GM19372 (cell line): ENCODE measurements at regions not wholly inside any gene's neighbourhood (a gene's known extent, or its start where the extent isn't known, plus 50 kb on each side); places are given as distances from the start of the nearest gene placed in this dataset.
"Not testable (repeated sequence)": the region's sequence is repeated elsewhere in the genome, so short reads cannot be mapped to it uniquely, and the experiment has no call there.

ENCODE experiments used
- ATAC-seq: cut with Tn5 transposase; IDR thresholded peaks from one replicate; pipeline ENCODE4 v1.9.1; 2021; ENCODE audit warnings: mild to moderate bottlenecking, low read depth, moderate library complexity; ENCODE audit not compliant: unreplicated experiment

DNA sequence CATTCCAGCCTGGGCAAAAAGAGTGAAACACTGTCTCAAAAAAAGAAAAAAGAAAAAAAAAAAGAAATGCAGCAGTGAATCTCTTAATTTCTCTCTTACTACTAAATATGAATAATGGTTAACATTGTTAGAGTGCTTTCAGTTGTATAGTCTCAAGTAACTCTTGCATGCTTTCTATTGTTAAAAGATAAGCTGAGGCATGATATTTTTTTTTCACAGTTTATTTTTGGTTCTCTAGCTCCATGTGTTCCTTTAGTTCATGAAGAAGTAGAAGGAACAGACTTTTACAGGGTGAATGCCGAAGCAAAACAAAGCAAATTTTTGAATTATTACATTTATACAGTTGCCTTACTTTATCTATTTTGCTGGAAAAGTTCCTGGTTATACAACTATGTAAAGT lies 1180.9 kb downstream of the OTOL1 start:
- ATAC-seq, result no peak

DNA sequence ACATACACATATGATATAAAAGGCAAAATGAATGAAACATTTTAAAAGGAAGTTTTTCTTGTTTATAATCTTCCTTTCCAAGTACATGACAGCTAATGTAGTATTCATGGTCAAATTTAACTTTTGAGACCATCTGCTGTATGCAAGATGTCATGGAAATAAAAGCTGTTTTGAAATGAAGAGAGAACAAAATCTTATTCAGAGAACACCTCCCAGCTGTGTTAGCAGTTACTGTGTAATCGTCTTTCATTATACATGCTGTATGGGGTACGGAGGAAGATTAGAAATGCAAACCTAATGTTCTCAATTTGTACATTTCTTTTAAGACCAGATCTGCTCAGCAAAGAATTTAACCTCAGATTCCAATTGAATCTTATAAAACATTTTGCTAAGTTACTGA lies 1182.3 kb downstream of the OTOL1 start:
- ATAC-seq, result no peak

DNA sequence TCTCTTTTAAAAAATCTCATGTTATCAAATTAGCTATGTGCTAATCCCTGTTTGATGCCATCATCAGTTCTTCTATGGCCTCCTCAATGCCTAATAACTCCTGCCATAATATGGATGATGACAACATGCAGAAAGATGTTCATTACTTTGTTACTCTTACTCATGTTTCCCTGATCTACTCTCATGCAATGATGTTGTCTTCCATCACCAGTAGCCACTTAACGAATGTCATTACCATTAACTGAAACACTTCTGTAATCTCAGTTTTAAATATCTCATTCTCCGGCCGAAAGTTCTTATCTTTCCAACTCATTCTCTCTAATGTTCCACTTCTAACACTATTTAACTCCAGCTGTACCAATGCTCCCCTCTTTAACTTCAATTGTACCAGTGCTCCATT lies 1187.7 kb downstream of the OTOL1 start:
- ATAC-seq, result no peak

GRCh38 chr3:162699291-162699690 lies 1202.7 kb downstream of the OTOL1 start:
- ATAC-seq, result no peak

DNA sequence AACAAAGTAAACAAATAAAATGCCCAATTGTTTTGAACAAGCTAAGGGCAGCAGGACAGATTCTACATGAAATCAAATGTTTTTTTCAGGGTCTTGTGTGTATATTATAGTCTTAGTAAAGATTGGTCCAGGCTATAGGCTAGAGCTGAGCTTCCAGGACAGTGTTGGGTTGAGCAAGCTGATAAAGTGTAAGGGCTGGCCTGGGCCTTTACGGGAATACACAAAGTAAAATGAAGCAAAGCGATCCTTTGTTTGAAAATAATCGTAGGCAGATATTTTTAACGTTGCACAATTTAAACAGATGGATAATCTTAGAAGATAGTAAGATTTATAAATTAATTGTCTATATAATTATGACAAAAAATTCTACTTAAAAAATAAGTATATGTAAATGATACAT lies 1204.6 kb downstream of the OTOL1 start:
- no peak for ATAC-seq

DNA sequence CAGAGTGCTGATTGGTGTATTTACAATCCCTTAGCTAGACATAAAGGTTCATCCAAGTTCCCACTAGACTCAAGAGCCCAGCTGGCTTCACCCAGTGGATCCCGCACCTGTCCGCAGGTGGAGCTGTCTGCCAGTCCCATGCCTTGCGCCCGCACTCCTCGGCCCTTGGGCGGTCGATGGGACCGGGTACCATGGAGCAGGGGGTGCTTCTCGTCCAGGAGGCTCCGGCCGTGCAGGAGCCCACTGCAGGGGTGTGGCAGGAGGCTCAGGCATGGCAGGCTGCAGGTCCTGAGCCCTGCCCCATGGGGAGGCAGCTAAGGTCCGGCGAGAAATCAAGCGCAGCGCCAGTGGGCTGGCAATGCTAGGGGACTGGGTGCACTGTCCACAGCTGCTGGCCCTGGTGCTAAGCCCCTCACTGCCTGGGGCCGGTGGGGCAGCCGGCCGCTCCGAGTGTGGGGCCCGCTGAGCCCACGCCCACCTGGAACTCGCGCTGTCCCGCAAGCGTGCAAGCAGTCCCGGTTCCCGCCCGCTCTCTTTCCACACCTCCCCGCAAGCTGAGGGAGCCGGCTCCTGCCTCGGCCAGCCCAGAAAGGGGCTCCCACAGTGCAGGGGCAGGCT lies 1206.3 kb downstream of the OTOL1 start:
- ATAC-seq, result no peak

DNA sequence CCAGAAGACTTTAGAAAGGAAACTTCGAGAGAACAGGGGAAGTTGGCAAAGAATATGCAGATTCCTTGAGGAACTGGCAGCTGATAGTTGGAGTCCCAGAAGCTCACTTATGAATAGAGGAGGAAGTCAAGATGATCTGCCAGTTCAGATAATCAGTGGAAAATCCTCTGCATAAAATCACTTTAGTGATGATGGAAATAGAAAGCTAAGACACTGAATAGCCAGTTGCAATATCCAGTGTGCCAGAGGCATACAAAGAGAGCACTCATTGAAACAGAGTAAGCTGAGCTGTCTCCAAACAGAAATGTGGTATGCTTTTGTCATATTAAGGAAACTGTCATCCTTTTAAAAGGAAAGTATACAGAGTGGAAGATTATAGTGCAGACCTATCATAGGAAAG lies 1207.6 kb downstream of the OTOL1 start:
- no peak for ATAC-seq

DNA sequence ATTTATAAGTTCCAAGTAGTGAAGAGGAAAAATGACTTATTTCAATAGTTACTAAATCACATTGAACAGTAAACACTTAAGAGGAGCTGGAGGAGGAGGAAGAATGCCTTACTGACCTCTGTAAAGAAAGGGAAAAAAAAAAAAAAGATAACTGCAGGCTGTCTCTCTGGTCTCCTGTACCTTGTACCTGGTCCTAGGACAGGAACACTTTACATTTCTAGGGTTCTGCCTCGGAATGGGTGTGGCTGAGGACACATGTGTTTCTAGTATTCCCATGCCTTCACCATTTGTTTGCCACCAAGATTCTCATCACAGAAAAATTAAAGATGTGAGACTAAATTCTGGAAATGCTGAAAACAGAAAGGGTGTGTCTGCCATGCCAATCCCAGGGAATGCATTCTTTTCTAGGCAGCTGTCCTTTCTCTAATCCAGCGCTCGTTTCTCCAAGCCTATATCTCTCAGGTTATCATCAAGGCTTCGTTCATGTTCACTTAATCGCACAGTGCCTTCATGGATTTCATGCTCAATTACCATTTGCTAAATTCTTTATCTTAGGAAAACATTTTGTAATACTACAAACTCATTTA lies 1208.3 kb downstream of the OTOL1 start:
- no peak for ATAC-seq

DNA sequence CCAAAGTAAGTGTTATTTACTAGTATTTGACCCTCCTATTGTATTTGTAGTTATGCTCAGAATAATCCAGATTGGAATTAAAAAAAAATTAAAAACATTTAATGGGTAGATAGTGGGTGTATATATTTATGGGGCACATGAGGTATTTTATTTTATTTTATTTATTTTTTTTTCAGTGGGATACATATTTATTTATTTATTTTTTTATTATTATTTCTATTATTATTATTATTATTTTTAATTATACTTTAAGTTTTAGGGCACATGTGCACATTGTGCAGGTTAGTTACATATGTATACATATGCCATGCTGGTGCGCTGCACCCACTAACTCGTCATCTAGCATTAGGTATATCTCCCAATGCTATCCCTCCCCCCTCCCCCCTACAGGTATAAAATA lies 1211.8 kb downstream of the OTOL1 start:
- not testable (repeated sequence) for ATAC-seq

GRCh38 chr3:162708942-162709706 lies 1212.5 kb downstream of the OTOL1 start:
- not testable (repeated sequence) for ATAC-seq

DNA sequence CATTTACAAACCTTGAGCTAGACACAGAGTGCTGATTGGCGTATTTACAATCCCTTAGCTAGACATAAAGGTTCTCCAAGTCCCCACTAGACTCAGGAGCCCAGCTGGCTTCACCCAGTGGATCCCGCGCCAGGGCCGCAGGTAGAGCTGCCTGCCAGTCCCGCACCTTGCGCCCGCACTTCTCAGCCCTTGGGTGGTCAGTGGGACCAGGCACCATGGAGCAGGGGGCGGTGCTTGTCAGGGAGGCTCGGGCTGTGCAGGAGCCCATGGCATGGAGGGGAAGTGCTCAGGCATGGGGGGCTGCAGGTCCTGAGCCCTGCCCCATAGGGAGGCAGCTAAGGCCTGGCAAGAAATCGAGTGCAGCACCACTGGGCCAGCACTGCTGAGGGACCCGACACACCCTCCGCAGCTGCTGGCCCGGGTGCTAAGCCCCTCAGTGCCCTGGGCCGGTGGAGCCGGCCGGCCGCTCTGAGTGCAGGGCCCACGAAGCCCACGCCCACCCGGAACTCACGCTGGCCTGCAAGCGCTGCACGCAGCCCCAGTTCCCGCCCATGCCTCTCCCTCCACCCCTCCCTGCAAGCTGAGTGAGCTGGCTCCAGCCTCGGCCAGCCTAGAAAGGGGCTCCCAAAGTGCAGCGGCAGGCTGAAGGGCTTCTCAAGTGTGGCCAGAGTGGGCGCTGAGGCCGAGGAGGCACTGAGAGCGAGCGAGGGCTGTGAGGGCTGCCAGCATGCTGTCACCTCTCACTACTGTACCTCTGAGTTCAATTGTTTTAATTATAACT lies 1213.9 kb downstream of the OTOL1 start:
- ATAC-seq, result no peak

- ATAC-seq, result not testable (repeated sequence)
These were observed 1220.5 kb downstream of the OTOL1 start for GRCh38 chr3:162717074-162717473.

- no peak for ATAC-seq
These were observed 1222.1 kb downstream of the OTOL1 start for GRCh38 chr3:162718697-162719096.

DNA sequence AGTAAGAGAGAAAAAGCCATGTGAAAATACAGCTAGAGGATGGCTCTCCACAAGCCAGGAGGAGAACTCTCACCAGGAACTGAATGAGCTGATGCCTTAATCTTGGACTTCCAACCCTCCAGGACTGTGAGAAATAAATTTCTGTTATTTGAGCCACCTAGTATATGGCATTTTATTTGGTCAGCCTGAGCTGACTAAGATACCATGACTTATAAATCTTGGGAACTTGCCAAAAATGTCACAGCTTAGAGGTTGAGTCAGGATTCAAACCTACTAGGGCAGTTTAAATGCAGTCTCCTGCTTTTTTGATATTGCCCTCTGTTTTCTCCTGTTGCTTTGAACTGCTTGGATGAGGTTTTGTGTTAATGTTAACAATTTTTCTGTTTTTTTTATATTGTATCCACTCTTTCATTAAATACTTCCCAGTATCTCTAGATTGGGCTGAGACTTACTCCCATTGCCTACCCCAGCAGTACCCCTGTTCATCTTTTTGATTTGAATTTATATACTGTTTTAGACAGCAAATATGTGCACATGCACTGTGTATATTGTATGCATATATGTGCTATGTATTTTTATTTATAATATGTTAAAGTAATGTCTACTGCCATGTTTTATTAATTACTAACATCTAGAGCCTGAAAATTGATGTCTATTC lies 1223.2 kb downstream of the OTOL1 start:
- ATAC-seq, result no peak

DNA sequence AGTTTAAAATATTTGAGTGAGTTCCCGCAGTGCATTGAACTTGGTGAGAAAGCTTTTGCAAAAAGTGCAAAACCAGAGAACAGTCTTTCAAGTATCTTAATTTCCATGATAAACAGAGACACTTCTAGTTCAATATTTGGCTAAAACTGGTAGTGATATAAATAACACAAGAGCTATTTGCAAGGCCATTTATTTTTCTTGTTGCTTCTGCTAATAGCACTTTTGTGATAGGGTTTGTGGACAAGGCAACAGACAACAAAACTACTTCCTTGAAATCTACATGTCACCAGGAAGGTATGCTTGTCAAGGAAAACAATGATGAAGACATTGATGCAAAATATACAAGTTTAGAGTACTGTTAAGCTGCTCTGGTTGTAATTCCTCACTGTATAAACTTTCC lies 1225.1 kb downstream of the OTOL1 start:
- no peak for ATAC-seq

GRCh38 chr3:162722337-162722736 lies 1225.7 kb downstream of the OTOL1 start:
- ATAC-seq, result no peak

- ATAC-seq, result not testable (repeated sequence)
These were observed 1226.2 kb downstream of the OTOL1 start for GRCh38 chr3:162722796-162723195.

GRCh38 chr3:162729686-162730085 lies 1233.1 kb downstream of the OTOL1 start:
- no peak for ATAC-seq

- not testable (repeated sequence) for ATAC-seq
These were observed 1235.4 kb downstream of the OTOL1 start for GRCh38 chr3:162731961-162732360.

- ATAC-seq, result no peak
These were observed 1242.2 kb downstream of the OTOL1 start for GRCh38 chr3:162738784-162739183.
